HG03064 (cell line): ENCODE measurements at regions not wholly inside any gene's neighbourhood (a gene's known extent, or its start where the extent isn't known, plus 50 kb on each side); places are given as distances from the start of the nearest gene placed in this dataset.

Experiments used
- ATAC-seq: cut with Tn5 transposase; IDR thresholded peaks from one replicate; pipeline ENCODE4 v1.9.1; 2021; ENCODE audit warnings: low read depth; ENCODE audit not compliant: unreplicated experiment

DNA sequence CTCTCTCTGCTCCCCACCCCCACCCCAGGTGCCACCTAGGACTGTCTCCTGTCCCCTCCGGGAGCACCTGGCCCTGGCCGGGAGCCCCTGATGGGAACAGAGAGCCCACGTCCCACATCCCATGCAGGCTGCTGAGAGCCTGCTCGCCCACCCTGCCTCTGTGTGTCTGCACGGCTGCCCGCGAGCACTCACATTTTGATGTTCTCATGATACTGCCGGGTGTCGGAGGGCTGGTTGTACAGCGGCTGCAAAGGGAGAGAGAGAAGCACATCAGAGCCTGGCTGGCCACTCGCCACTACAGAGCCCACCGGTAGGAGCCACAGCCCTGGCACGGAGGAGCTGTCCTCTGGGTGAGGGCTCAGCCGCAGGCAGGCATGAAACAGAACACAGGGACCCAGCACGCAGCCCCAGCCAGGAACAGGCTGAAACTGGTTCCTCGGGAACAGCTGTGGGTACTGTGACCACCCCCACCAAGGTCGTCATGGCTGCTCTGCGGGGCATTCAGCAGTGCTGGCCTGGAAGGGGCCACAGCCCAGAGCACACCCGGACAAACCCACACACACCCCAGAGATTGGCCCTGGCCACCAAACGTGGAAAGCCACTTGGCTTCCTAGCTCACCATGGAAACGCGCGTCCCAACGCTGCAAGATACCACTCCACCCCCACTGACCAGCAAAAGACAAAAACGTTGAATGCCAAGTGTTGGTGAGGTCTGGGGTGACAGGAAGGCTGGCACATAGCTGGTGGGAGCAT is 117.6 kb downstream of the NCOR2 start:
- no peak for ATAC-seq

DNA sequence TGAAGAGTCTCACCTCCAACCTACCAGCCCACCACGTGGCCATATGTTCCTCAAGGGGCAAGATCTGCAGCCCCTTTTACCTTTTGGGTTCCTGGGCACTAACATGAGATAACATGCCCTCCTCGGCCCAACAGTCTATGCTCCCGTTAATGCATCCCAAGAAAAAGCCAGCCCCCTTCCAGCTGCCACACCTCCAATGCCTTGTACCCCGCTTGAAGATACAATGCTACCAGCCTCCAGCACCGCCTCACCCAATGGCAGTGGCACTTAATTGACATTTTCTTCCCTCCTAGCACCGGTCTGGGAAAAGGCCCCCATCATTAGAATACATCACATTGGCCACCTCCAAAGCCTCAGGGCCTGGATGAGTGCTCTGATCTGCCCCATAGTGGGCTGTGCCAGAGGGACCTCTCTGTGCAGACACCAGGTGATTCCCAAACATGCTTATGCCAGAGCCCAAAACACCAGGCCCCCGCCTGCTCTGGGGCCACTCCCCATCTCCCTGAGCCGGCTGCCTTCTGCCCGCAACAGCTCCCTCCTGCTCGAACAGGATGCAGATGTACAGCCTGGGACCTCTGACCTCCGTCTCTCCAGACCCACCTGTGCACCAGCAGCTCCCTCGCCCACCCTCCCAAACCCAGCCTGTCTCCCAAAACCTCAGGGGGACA is 118.3 kb downstream of the NCOR2 start:
- no peak for ATAC-seq

DNA sequence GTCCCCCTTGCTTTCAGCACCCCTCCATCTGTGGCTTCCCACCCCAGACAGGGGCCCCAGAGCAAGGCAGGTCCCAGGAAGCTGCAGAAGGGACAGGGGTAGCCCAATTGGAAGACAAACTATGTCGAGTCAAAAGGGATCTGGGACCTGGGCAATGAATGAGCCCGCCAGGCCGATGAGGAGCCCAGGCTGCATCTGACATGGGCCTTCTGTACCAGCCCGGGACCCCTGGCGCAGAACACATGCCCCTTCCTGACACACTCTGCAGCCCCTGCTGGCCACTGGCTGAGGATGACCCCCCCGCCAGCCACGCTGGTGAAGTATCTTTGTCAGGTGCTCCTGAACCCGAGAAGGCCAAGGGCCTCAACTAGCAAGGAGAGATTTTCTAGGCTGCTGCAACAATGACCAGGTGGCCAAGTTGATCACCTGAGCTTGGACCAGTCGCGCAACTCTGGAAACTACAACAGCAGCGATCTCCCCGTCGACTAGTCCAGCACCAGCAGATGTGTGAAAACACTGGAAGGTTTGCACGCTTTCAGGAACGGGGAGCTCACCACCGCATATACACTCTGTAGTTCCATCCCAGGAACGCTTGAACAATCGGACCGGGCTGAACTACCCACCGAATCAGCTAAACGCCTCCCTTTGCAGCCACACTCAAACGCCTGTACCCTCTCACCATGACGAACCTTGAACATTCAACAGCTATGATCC is 119.0 kb downstream of the NCOR2 start:
- ATAC-seq, result no peak

DNA sequence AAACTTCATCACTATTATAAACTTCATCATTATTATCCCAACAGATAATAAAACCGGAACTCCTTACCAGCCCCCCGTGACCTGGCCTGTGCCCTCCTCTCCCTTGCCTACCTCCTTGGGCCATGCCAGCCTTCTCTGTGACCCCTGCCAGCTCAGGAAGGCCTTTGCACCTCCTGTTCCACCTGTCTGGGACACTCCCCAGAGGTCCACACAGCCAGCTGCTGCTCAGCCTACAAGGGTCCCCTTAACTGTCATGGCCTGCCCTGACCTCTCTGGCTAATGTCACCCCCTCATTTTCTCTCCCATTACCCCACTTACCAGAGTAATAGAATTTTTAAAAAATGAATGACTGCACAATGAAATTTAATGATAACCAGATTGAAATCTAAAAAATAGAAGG is 121.0 kb downstream of the NCOR2 start:
- no peak for ATAC-seq

DNA sequence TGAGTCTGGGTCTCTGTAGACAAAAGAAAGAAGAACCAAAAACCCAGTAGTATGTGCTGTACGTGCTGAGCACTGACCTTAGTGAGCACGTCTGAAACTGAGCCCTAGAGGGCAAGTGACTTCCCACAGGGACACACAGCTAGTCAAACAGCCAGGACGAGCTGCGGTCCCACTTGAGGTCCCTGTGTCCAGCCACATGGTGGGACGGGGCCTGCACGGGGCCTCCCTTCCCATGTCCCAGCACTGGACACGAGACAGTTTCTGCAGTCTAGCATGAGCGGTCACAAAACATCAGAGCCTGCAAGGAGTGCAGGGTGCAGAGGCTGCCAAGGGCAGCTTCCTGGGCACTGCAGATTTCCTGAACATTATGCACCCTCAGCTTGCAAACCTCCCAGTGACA is 121.6 kb downstream of the NCOR2 start:
- no peak for ATAC-seq

DNA sequence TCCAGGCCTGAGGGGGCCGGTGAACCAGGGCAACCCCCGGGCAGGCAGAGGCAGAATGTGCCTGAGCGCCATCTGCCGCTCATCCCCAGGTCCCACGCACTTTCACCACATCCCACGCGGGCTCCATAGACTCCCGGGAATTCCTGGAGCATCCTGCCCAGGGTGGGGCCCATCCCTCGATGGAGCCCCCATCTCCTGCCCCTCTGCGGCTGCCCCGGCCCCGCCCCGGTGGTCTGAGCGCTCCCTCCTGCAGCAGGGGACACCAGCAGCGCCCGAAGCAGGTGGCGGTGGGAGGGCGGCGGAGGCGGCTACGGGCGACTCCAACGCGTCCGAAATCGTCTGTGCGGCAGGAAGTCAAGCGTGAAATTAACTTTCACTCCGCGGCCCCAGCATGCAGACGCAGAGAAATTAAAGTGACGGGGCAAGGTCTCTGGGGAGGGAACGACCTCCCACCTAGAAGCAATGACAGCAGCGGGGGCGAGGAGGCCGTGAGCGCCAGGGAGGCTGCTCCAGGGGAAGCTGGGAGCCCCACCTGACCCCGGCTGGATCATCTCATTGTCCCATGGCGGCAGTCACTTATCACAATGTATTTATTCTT is 122.2 kb downstream of the NCOR2 start:
- no peak for ATAC-seq

DNA sequence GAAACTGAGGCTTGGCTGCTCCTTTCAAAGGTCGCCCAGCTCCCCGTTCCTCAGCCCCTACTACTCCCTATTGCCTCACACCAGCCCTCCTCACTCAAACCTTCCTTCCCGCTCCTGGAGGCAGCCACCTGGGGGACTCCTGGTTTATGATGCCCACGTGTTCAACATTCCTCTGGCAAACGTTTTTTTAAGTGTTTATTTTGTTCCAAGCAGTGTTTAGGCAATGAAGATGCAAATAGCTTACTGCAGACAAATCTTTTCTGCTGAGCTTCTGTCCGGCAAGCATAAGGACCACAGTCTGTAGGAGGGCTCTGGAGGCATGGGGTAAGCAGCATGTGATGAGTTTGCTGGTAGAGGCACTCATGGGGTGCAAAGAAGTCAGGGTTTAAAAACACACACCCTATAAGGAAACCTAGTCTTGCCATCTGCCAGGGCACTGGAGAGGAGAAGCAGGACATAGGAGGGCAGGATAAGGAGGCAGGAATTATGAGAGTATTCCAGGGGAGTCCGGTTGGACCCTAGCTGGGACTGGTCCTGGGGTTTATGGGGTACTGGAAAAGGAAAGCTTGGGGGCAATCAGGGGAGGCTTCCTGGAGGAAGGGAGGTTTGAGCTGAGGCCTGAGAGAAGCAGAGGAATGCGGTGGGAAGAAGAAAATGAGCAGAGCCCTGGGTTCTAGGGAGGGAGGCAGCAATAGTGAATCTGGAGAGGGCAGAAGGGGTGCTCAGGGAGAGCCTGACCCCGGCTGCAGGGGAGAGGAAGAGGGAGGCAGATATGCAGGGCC is 123.3 kb downstream of the NCOR2 start:
- ATAC-seq, result no peak

DNA sequence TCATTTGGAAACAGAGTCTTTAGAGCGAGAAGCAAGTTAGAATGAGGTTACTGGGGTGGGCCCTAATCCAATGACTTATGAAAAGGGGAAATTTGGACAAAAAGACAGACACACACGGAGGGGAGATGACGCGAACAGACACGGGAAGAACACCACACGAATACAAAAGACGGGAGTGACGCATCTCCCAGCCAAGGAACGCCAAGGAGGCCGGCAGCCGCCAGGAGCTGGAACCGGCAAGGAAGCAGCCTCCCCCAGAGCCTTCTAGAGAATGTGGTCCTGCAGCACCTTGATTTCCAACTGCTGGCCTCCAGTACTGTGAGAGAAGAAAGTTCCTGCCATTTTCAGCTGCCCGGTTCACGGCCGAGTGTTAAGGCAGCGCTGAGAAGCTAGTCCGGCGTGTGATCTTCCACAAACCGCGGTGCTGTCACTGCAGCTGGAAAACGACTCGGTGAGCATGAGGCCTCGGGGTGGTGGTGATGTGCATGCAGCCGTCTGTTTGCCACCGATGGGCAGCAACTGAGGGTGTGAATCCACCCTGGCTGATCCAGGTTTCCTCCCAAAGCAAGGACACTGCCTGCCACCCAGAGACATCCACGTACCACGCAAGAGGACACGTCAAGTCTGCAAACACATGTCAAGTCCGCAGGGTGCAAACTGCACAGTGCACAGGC is 124.5 kb downstream of the NCOR2 start:
- ATAC-seq, result no peak

DNA sequence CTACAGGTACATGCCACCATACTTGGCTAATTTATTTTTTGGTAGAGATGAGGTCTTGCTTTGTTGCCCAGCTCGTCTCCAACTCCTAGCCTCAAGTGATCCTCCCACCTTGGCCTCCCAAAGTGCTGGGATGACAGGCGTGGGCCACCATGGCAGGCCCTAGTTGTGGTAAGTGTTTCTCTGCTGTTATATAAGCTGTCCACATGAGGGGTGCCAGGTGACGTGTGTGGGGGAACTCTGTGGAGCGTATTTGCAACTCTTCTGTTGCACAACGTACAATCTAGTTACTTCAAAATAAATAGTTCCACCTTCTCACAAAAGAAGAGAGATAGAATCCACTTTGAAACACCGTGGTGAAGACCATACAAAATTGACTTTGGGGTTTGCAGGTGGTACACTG is 125.1 kb downstream of the NCOR2 start:
- ATAC-seq, result no peak

DNA sequence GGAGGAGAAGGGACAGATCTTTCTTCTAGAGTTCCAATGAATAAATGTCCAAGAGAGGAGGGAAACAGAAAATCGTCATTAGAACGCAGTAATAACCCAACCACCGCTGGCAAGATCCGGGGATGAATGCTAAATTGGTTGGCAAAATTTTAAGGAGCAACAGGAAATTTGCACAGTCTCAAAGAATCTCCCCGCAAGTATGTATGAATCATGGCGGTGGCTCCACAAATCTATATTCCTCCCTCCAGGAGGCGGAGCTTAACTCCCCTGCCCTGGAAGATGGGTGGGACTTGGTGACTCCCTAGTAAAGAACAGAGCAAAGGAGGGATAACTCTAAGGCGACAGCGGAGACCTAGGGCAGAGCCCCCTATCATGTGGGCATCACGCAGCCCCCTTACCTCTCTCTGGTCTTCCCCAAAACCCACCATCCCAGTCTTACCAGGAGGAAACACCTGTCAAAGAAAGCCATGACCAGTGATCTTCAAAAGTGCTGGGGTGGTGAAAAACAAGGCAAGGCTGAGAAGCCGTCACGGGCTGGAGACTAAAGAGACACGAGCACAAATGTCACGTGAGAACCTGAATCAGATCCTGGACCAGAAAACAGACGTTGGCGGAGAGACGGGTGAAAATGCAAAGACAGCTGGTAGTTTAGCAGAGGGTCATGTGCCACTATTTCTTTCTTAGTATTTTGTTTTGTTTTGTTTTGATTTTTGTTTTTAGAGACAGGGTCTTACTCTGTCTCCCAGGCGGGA is 125.8 kb downstream of the NCOR2 start:
- ATAC-seq, result no peak

DNA sequence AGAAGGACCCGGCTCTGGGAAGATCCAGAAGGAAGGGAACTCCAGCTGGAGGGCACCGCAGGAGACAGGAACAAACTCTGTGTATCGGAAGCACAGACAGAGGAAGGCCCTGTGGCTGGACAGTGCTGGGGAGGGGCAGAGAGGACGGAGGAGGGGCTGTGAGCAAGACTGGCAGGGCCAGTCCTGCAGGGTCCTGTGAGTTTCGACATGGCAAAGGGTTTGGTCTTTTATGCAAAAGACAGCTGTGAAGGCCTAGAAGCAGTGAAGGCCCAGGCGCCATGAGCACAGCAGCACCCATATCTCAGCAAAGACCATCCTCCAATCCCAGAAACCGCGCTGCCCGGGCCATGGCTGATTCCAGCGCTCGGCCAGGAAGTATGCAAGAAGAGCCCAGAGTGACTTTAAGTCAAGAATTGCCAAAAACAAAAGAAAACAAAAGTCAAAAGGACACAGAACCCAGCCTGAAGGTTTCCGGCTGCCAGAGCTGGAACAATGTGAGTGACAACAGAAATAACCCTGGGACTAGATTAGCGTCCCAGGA is 126.5 kb downstream of the NCOR2 start:
- no peak for ATAC-seq

DNA sequence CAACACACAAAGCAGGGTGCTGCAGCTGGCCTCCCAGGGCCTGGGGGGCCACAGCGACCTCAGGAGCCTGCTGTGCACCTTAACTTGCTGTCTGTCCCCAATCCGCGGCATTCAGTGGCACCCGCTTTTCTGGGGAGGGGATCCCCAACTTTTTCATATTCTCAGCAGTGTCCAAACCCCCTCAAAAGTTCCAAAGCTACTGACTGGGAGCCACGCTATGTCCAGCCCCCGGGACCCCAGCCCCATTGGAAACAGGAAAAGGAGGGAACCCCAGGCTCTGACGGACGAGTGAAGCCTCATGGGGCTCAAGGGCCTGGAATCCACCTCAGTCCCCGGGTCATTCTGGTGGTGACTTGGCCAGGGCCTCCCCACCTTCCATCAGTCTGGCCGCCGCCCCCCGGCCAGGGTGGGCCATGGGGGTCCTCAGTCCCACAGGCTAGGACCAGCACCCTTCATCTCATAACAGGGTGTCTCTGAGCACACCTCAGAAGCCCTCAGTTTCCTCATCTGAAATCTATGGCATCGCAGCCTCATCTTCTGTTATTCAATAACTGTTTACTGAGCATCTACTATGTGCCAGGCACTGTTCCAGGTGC is 127.3 kb downstream of the NCOR2 start:
- no peak for ATAC-seq

DNA sequence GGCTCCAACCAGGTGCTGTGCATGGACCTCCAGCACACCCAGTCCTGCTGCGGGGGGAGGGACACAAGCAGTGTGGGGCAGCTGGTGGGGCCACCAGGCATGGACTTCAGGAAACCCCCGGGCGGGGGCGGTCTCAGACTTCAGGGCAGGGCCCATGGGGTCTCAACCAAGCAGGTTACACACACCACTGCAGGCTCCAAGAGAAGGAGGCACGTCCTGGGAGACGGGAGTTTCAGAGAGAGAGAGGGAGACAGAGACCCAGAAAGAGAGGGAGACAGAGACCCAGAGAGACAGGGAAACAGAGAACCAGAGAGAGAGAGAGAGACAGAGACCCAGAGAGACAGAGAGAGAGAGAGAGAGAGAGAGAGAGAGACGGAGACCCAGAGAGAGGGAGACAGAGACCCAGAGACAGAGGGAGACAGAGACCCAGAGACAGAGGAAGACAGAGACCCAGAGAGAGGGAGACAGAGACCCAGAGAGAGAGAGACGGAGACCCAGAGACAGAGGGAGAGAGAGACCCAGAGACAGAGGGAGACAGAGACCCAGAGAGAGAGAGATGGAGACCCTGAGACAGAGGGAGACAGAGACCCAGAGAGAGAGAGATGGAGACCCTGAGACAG is 128.9 kb downstream of the NCOR2 start:
- ATAC-seq, result no peak

DNA sequence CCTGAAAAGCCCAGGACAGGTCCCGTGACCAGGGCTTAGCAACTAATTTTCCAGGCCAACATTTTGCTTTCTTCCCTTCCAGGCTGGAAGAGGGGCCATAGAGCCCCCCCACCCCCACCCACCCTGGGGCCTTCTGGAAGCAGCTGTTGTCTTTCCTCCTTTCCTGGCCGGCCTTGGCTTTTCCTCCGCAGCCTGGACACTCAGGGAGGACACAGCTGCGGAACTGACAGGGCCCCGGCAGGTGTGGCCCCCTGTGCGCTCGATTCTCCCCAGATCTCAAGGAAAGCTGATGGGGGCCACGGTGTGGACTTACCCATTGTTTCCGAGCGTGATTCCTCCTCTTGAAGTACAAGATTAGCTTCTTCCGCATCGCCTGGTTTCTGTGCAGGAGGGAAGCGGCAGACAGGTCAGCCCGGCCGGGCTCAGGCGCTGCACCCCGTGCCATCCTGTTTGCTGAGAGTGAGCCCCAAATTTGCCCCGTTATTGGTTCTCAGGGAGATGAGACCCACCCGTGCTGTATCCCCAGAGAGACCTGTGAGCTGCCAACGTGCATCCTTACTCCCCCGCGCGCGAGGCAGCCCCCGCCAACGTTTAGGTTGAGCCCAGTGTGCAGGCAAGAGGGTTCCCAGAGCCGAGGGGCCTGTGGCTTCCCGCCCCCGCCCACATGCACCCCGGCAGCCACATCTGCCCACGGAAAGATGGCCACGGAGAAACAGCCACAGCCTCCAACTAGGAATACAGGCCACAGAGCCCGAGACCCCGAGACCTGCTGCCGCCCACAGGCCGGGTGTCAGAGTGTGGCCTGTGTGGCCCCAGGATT is 129.6 kb downstream of the NCOR2 start:
- ATAC-seq, result no peak

DNA sequence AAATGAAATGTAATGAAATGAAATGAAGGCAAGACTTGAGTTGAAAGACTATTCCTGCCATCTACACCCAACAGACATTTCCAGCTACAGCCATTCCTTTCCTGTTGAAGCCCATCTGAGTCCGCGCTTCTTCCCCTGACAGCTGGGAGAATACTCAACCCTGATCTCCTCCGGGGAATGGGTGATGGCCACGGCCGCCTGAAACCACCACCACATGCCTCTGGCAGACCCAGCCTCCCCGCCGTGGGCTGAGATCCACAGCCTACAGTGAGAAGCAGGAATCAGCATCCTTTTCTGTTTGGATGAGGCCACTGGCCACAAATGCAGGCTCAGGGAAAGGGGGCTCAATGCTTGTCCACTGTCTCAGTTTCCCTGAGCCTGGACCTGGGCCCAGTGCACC is 130.3 kb downstream of the NCOR2 start:
- no peak for ATAC-seq

DNA sequence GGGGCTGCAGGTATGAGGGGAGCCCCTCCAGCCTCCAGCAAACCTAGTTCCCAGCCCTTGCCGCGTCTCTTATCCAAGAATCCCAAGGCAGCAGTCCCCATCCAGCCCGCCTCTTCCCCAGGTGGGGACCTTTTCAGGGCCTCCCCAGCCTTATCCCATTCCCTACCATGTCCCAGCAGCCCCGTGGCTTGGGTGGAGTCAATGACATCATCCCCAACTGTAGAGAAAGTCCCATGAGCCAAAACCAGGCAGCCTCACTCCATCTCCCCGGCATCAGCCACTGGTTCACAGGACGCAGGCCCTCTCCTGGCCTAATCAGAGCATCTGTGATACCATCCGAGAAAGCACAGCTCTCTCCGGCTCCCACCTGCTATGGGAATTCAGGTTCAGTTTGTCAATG is 131.0 kb downstream of the NCOR2 start:
- no peak for ATAC-seq

DNA sequence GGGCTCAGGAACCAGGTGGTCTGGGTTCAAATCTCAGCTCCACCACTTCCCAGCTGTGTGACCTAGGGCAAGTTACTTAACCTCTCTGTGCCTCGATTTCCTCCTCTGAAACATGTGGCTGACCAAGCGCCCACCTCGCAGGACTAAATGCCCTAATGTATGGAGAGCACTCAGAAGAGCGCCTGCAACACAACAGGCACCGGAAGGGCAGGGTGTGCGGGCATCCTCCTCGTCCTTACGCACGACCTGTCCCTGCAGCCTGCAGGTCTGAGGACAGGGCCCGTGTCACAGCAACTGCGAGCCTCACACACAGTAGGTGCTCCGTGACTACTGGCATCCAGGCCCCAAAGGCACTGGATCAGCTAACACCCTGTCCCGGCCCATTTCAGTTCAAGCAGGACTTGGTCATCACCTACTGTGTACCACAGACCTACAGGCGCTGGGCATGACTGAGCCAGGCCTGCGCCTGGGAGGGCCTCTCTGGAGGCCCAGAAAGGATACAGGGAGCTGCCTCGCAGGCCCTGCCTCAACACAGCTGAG is 131.5 kb downstream of the NCOR2 start:
- ATAC-seq, result no peak
